ENCODE measurements at regions not wholly inside any gene's neighbourhood (a gene's known extent, or its start where the extent isn't known, plus 50 kb on each side); places are given as distances from the start of the nearest gene placed in this dataset.

DNA sequence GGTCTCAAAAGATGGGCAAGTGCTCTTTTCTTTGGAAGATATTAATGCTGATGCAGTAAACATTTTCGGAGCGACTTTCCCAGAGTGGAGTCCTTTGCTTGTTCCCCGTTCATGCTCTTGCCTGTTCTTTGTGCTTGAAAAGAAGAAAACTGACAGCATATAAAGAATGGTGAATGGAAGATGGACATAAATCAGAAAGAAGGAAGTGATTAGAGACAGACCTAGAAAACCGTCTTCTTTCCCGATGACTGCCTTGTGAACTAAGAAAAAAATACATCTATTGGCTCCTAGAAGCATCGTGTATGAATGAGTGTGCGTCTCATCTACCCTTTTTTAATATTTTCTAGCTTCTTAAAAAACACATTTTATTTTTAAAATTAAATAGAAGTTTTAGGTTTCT is 740.1 kb upstream of the FANCL start:
- TF ChIP-seq, protein P1, sequence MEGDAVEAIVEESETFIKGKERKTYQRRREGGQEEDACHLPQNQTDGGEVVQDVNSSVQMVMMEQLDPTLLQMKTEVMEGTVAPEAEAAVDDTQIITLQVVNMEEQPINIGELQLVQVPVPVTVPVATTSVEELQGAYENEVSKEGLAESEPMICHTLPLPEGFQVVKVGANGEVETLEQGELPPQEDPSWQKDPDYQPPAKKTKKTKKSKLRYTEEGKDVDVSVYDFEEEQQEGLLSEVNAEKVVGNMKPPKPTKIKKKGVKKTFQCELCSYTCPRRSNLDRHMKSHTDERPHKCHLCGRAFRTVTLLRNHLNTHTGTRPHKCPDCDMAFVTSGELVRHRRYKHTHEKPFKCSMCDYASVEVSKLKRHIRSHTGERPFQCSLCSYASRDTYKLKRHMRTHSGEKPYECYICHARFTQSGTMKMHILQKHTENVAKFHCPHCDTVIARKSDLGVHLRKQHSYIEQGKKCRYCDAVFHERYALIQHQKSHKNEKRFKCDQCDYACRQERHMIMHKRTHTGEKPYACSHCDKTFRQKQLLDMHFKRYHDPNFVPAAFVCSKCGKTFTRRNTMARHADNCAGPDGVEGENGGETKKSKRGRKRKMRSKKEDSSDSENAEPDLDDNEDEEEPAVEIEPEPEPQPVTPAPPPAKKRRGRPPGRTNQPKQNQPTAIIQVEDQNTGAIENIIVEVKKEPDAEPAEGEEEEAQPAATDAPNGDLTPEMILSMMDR (IDR thresholded peaks at IDR 0.05; ENCODE audit: insufficient read depth, low read length, poor library complexity, severe bottlenecking), result no peak
- TF ChIP-seq EZH2phosphoT487 (conservative IDR thresholded peaks at IDR 0.05; ENCODE audit: low read length), result no peak
